HG03439 (cell line): ENCODE measurements at regions not wholly inside any gene's neighbourhood (a gene's known extent, or its start where the extent isn't known, plus 50 kb on each side); places are given as distances from the start of the nearest gene placed in this dataset.
"Not testable (repeated sequence)": the region's sequence is repeated elsewhere in the genome, so short reads cannot be mapped to it uniquely, and the experiment has no call there.

Experiments used
- ATAC-seq: cut with Tn5 transposase; IDR thresholded peaks from one replicate; pipeline ENCODE4 v1.9.1; 2021; ENCODE audit warnings: mild to moderate bottlenecking, moderate library complexity; ENCODE audit not compliant: unreplicated experiment

DNA sequence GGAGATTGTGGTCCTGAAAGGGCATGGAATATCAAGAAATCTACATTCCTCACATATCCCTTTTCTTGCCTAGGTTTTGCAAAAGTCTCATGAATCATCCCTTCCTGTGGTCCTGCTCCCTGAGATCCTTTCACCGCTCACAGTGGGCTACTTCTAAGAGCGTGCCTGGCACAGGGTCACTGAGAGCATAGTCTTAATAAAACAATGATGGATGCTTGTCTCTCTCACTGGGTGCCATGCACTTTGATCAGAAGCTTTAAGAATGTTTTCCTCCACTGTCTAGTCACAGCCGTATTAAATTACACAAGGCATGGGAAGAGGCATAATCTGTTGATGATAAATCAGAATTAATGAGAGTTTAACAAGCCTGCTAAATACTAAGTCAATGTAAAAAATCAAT is 269.7 kb upstream of the ATP10A start:
- no peak for ATAC-seq

DNA sequence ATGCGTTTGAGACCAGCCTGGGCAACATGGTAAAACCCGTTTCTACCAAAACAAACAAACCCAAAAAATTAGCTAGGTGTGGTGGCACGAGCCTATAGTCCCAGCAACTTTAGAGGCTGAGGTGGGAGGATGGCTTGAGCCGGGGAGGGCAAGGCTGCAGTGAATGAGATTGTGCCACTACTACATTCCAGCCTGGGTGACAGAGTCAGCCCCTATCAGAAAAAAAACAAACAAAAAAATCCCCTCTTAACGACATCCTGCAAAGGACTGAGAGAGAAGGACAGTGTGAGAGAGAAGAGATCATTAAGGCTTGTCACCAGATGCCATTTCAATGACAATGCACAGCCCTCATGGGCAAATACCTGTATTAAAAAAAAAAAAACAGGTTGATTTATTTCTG is 266.7 kb upstream of the ATP10A start:
- ATAC-seq = no peak

- no peak for ATAC-seq
Observed at GRCh38 chr15:26128611-26129140, 265.5 kb upstream of the ATP10A start.

GRCh38 chr15:26126819-26127387 is 263.8 kb upstream of the ATP10A start:
- ATAC-seq = no peak

DNA sequence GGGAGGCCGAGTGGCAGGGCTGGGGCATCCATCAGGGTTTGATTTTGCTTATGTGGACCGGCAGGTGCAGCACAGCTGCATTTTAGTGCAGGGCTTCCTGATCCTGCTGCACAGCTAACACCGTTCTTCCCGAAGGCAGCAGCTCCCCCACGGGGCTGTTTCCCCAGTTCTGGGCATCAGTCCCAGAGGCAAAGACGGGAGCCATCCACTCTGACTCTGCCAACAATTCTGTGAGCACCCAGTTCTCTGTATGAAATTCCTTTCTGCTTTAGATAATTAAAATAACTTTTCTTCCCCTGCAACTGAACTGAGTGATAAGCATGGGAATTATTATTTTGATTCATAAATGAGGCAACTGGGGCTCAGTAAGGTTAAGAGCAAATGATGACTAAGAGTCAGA is 262.9 kb upstream of the ATP10A start:
- no peak for ATAC-seq

GRCh38 chr15:26125664-26126063 is 262.5 kb upstream of the ATP10A start:
- no peak for ATAC-seq

DNA sequence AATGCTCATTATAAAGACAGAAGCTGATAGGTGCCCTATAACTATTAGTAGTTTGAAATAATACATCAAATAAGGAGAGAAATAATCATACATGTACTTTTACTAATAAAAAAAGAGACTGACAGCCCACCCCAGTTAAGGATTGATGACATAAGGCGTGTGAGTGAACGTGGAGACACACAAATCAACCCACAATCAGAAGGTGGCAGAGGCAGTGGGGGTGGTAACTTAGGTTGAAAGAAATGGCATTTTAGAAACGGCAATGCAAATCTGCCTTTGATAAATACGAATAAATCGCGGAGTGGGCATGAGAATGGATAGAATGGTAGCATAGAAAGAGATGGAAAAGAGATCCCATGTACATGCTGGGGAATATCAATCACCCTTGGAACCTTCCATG is 256.2 kb upstream of the ATP10A start:
- ATAC-seq = no peak

GRCh38 chr15:26115229-26115943 is 252.3 kb upstream of the ATP10A start:
- ATAC-seq = no peak

GRCh38 chr15:26114128-26114527 is 251.0 kb upstream of the ATP10A start:
- not testable (repeated sequence) for ATAC-seq

GRCh38 chr15:26113296-26113695 is 250.2 kb upstream of the ATP10A start:
- no peak for ATAC-seq

- no peak for ATAC-seq
Observed at GRCh38 chr15:26109203-26109602, 246.1 kb upstream of the ATP10A start.

GRCh38 chr15:26106556-26106955 is 243.4 kb upstream of the ATP10A start:
- ATAC-seq = no peak

- ATAC-seq = no peak
Observed at GRCh38 chr15:26103002-26103404, 239.9 kb upstream of the ATP10A start.

DNA sequence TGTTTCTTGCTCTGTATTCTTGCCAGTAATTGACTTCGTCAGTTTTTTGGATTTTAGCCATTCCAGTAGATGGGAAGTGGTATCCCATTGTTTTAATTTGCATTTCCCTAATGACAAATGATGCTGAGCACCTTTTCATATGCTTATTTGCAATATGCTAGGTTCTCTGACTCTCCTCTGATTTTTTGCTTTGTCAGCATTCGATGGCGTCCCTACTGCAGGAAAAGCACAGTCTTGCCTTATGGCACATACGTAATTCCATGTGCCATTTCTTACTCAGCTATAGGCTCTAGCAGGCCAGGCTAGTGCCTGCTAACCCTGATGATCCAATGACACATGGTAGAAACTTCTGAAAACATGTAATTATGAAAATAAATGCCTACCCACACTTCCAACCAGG is 239.2 kb upstream of the ATP10A start:
- no peak for ATAC-seq

- no peak for ATAC-seq
Observed at GRCh38 chr15:26101443-26101842, 238.3 kb upstream of the ATP10A start.

DNA sequence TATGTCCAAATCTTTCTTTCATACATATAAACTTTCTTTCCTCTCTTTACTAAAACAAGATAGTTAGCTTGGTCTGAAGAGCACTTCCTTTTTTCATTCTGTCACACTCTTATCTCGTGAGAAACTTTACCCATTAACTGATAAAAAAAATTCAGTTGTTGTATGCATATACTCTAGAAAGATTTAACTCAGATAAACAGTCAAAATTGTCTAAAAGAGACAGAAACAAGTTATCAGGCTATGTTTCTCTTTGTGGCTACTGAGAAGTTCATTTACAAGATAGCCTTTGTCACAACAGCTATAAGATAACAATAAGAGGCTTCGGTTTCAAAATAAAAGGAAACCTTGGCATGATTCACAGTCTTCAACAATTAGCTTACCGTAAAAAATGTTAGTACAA is 235.7 kb upstream of the ATP10A start:
- ATAC-seq = no peak

- ATAC-seq = no peak
Observed at GRCh38 chr15:26097216-26097615, 234.1 kb upstream of the ATP10A start.

- ATAC-seq = no peak
Observed at GRCh38 chr15:26096581-26096980, 233.5 kb upstream of the ATP10A start.

GRCh38 chr15:26095710-26096330 is 232.7 kb upstream of the ATP10A start:
- no peak for ATAC-seq

DNA sequence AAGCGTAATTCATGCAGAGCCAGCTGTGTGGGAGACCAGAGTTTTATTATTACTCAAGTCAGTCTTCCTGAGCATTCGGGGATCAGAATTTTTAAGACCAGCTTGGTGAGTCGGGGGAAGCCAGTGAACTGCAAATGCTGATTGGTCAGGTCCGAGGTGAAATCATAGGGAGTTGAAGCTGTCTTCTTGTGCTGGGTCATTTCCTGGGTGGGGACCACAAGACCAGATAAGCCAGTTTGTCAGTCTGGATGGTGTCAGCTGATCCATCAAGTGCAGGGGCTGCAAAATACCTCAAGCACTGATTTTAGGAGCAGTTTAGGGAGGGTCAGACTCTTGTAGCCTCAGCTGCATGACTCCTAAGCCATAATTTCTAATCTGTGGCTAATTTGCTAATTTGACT is 228.1 kb upstream of the ATP10A start:
- ATAC-seq = no peak

GRCh38 chr15:26087881-26088280 is 224.8 kb upstream of the ATP10A start:
- ATAC-seq = no peak

- no peak for ATAC-seq
Observed at GRCh38 chr15:26087395-26087794, 224.3 kb upstream of the ATP10A start.
